LNCaP clone FGC (cell line): ENCODE measurements at regions not wholly inside any gene's neighbourhood (a gene's known extent, or its start where the extent isn't known, plus 50 kb on each side); places are given as distances from the start of the nearest gene placed in this dataset.

ENCODE experiments used
- DNase-seq: peaks from one replicate; pipeline ENCODE4 v3.0.0-alpha.2; 2011; ENCODE audit warnings: low read depth
- H3K4me3 ChIP-seq: 2 replicates; pipeline ENCODE4 v1.5.1; 2011; ENCODE audit warnings: mild to moderate bottlenecking, low read depth, low read length, control low read depth
- TF ChIP-seq, protein P1 (sequence below): IDR thresholded peaks from 2 replicates; pipeline ENCODE4 v1.5.1; 2012; ENCODE audit warnings: mild to moderate bottlenecking; ENCODE audit not compliant: control insufficient read depth, insufficient read depth; ENCODE audit errors: extremely low read depth

GRCh38 chrX:33741807-33742206 lies 390.3 kb downstream of the FAM47A start:
- TF ChIP-seq, protein P1, sequence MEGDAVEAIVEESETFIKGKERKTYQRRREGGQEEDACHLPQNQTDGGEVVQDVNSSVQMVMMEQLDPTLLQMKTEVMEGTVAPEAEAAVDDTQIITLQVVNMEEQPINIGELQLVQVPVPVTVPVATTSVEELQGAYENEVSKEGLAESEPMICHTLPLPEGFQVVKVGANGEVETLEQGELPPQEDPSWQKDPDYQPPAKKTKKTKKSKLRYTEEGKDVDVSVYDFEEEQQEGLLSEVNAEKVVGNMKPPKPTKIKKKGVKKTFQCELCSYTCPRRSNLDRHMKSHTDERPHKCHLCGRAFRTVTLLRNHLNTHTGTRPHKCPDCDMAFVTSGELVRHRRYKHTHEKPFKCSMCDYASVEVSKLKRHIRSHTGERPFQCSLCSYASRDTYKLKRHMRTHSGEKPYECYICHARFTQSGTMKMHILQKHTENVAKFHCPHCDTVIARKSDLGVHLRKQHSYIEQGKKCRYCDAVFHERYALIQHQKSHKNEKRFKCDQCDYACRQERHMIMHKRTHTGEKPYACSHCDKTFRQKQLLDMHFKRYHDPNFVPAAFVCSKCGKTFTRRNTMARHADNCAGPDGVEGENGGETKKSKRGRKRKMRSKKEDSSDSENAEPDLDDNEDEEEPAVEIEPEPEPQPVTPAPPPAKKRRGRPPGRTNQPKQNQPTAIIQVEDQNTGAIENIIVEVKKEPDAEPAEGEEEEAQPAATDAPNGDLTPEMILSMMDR, result no peak
- DNase-seq, result no peak
- no peak overlapping the region for H3K4me3 ChIP-seq

- no peak for DNase-seq
- TF ChIP-seq, protein P1, result no peak
- no peak overlapping the region for H3K4me3 ChIP-seq
Observed at GRCh38 chrX:33735182-33735581, 396.9 kb downstream of the FAM47A start.

- TF ChIP-seq, protein P1, result no peak
- no peak overlapping the region for H3K4me3 ChIP-seq
- no peak for DNase-seq
Observed at GRCh38 chrX:33726281-33727160, 405.6 kb downstream of the FAM47A start.

DNA sequence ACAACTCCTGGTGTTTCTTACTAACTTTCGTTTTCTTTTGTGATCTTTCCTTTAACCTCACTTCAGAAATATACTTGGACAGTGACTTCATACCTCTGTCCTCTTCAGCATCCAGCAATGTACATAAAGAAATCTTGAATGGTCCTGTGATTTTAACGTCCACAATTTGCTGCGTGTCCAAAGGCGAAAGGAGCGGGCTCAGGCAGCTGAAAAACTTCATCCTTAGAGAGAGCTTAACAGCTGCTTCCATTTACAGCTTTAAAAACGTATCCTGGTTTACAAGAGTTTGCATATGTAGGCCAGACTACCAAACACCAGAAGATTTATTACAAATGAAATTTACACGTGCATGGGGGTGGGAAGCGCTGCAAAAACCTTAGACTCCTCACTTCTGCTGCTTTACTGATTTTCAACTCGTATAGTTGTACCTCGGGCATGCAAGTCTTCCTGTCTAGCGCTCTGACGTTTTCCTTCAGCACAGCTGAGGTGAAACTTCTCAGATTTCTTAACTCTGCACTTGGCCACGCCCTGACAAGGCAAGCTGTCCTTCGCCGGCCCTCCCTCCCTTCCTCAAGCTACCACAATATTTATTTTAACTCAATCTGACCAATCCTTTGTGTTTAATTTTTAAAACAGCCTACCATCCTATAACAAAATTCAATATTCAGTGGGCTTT lies 406.4 kb downstream of the FAM47A start:
- peak; percentile 6 for DNase-seq
- peak overlapping the region; percentile 11; the same call in 1 of the 2 replicates for H3K4me3 ChIP-seq
- TF ChIP-seq, protein P1, result no peak

- DNase-seq, result no peak
- no peak overlapping the region for H3K4me3 ChIP-seq
- TF ChIP-seq, protein P1, result no peak
Observed at GRCh38 chrX:33721927-33722326, 410.2 kb downstream of the FAM47A start.

DNA sequence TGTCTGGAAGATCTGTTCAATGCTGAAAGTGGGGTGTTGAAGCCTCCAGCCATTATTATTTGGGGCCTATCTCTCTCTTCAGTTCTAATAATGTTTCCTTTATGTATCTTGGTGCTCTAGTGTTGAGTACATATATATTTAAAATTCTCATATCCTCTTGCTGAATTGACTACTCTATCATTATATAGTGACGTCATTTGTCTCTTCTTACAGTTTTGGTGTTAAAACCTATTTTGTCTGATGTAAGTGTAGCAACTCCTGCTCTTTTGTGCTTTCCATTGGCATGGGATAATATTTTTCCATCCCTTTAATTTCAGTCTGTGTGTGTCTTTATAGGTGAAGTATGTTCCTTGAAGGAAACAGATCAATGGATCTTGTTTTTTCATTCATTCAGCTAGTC lies 446.0 kb downstream of the FAM47A start:
- no peak overlapping the region for H3K4me3 ChIP-seq
- DNase-seq, result no peak
- TF ChIP-seq, protein P1, result no peak
